Fibroblast of lung (primary cell): ENCODE measurements at regions not wholly inside any gene's neighbourhood (a gene's known extent, or its start where the extent isn't known, plus 50 kb on each side); places are given as distances from the start of the nearest gene placed in this dataset.

Experiments used
- CTCF ChIP-seq, 2 donors: IDR thresholded peaks in 1 of 2; conservative IDR thresholded peaks in 1 of 2; 1 replicate in 1 of 2; 2 replicates in 1 of 2; pipeline ENCODE4 v1.5.1; 2011 to 2012; ENCODE audit warnings: low read length in 2 of 2, control low read depth in 1 of 2, inconsistent platforms in 1 of 2, low read depth in 1 of 2, mild to moderate bottlenecking in 1 of 2
- EZH2 ChIP-seq: IDR thresholded peaks from 2 replicates; pipeline ENCODE4 v1.5.1; 2012; ENCODE audit warnings: low read length, control low read depth, mild to moderate bottlenecking; ENCODE audit errors: missing control alignments

- no peak for TF ChIP-seq CTCF (conservative IDR thresholded peaks at IDR 0.05 in 1 of 2, IDR thresholded peaks at IDR 0.05 in 1 of 2; ENCODE audit: low read depth in 1 of 2, low read length in 2 of 2)
- no peak for TF ChIP-seq EZH2
These were observed 438.3 kb downstream of the CD109 start for GRCh38 chr6:74134327-74134726.
